HEK293T (cell line): ENCODE measurements at regions not wholly inside any gene's neighbourhood (a gene's known extent, or its start where the extent isn't known, plus 50 kb on each side); places are given as distances from the start of the nearest gene placed in this dataset.

Source experiments
- CTCF ChIA-PET: fragments of 350-600 bp; formaldehyde crosslinking; extraction: SDS; loops from one replicate; lab custom pipeline; 2021; ENCODE audit warnings: antibody characterized with exemption, inconsistent platforms; lab: Yijun Ruan, JAX
- POLR2A ChIA-PET: fragments of 350-600 bp; formaldehyde crosslinking; extraction: SDS; loops from one replicate; lab custom pipeline; 2020; ENCODE audit warnings: antibody characterized with exemption, inconsistent platforms; lab: Yijun Ruan, JAX
- DNase-seq: peaks from one replicate; pipeline ENCODE4 v3.0.0; 2012; ENCODE audit warnings: mixed read lengths; ENCODE audit errors: extremely low spot score
- ARNT ChIP-seq: fragments of 450-650 bp; IDR thresholded peaks from 2 replicates; pipeline ENCODE4 v1.6.1; 2017; ENCODE audit warnings: mild to moderate bottlenecking
- BHLHE40 ChIP-seq: fragments of 450-650 bp; IDR thresholded peaks from 2 replicates; pipeline ENCODE4 v1.6.1; 2016; ENCODE audit warnings: mild to moderate bottlenecking, moderate library complexity, borderline replicate concordance
- CTBP1 ChIP-seq: fragments of 450-650 bp; IDR thresholded peaks from 2 replicates; pipeline ENCODE4 v1.6.1; 2016; ENCODE audit warnings: borderline replicate concordance
- ELF4 ChIP-seq: fragments of 450-650 bp; IDR thresholded peaks from 2 replicates; pipeline ENCODE4 v1.6.1; 2017; ENCODE audit warnings: antibody characterized with exemption
- FOXA1 ChIP-seq: fragments of 450-650 bp; IDR thresholded peaks from 2 replicates; pipeline ENCODE4 v1.6.1; 2016; ENCODE audit warnings: mild to moderate bottlenecking
- FOXK2 ChIP-seq: fragments of 450-650 bp; IDR thresholded peaks from 2 replicates; pipeline ENCODE4 v1.6.1; 2016; ENCODE audit warnings: mild to moderate bottlenecking
- FOXM1 ChIP-seq: fragments of 450-650 bp; IDR thresholded peaks from 2 replicates; pipeline ENCODE4 v1.6.1; 2017; ENCODE audit warnings: mild to moderate bottlenecking, borderline replicate concordance
- HDGF ChIP-seq: fragments of 450-650 bp; IDR thresholded peaks from 2 replicates; pipeline ENCODE4 v1.6.1; 2017; ENCODE audit warnings: antibody characterized with exemption, borderline replicate concordance
- L3MBTL2 ChIP-seq: fragments of 450-650 bp; conservative IDR thresholded peaks from 2 replicates; pipeline ENCODE4 v1.6.1; 2016; ENCODE audit warnings: mild to moderate bottlenecking
- LEF1 ChIP-seq: fragments of 450-650 bp; IDR thresholded peaks from 2 replicates; pipeline ENCODE4 v1.6.1; 2017; ENCODE audit warnings: mild to moderate bottlenecking, borderline replicate concordance
- NFRKB ChIP-seq: fragments of 450-650 bp; IDR thresholded peaks from 2 replicates; pipeline ENCODE4 v1.6.1; 2016; ENCODE audit warnings: mild to moderate bottlenecking, moderate library complexity
- PKNOX1 ChIP-seq: fragments of 450-650 bp; IDR thresholded peaks from 2 replicates; pipeline ENCODE4 v1.6.1; 2016
- SP1 ChIP-seq: fragments of 450-650 bp; IDR thresholded peaks from 2 replicates; pipeline ENCODE4 v1.6.1; 2017
- SUZ12 ChIP-seq: fragments of 450-650 bp; IDR thresholded peaks from 2 replicates; pipeline ENCODE4 v1.6.1; 2016; ENCODE audit warnings: mild to moderate bottlenecking
- TARDBP ChIP-seq: fragments of 450-650 bp; IDR thresholded peaks from 2 replicates; pipeline ENCODE4 v1.6.1; 2016
- ZNF384 ChIP-seq: fragments of 450-650 bp; IDR thresholded peaks from 2 replicates; pipeline ENCODE4 v1.6.1; 2016

- ChIA-PET CTCF (no interaction called here), POLR2A (no interaction called here)
- DNase-seq, result no peak
- no peak for TF ChIP-seq ARNT
- TF ChIP-seq SUZ12, result no peak
- TF ChIP-seq PKNOX1, result no peak
- no peak for TF ChIP-seq TARDBP
- TF ChIP-seq L3MBTL2, result no peak
- no peak for TF ChIP-seq FOXM1
- no peak for TF ChIP-seq ELF4
- TF ChIP-seq NFRKB, result no peak
- TF ChIP-seq FOXA1, result no peak
- no peak for TF ChIP-seq LEF1
- TF ChIP-seq FOXK2, result no peak
- TF ChIP-seq BHLHE40, result no peak
- no peak for TF ChIP-seq HDGF
- TF ChIP-seq CTBP1, result no peak
- TF ChIP-seq SP1, result no peak
- TF ChIP-seq ZNF384, result no peak
Measured at GRCh38 chr7:79714081-79714480, 260.6 kb upstream of the MAGI2 start.

GRCh38 chr7:79713276-79713675, 259.8 kb upstream of the MAGI2 start:
- CTCF ChIA-PET, result no interaction called here

DNA sequence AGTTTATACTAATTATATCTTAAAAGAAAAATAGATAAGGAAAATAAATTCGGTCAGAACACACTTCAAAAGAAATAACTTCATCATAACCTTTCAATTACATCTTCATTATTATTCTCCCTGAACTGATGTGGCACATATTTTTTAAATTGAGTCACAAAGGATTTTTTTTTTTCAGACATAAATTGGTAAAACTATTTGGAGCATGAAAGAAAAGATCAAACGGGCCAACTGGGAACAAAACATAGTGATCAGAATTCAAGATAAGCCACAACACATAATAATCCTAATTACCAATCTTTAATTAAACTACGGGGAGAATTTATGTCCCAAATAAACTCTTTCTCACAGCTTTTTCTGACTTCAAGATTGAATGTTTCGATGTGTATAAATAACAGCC, 258.2 kb upstream of the MAGI2 start:
- no peak for DNase-seq
- ChIA-PET POLR2A (no interaction called here), CTCF (no interaction called here)
- TF ChIP-seq ELF4 (no peak), FOXK2 (no peak), FOXA1 (no peak), PKNOX1 (no peak), CTBP1 (no peak), L3MBTL2 (no peak), ZNF384 (no peak), SUZ12 (no peak)

More at GRCh38 chr7:79713276-79713675, 259.8 kb upstream of the MAGI2 start:
- POLR2A ChIA-PET, result no interaction called here
- DNase-seq, result no peak
- TF ChIP-seq CTBP1, result no peak
- TF ChIP-seq PKNOX1, result no peak
- TF ChIP-seq ELF4, result no peak
- TF ChIP-seq FOXK2, result no peak
- TF ChIP-seq ZNF384, result no peak
- TF ChIP-seq HDGF, result no peak

- ChIA-PET CTCF (no interaction called here), POLR2A (interaction anchor here (0.6 kb wide), 1 partner anchor 369 kb away, joined by 3 read pairs; no protein-coding TSS in a partner anchor)
- DNase-seq, result peak; percentile 12
- TF ChIP-seq BHLHE40 (no peak), CTBP1 (no peak), SP1 (no peak), ARNT (no peak), NFRKB (no peak), ZNF384 (no peak), L3MBTL2 (no peak), FOXK2 (no peak), HDGF (no peak), LEF1 (no peak), PKNOX1 (no peak), ELF4 (no peak), TARDBP (no peak), FOXA1 (no peak), SUZ12 (no peak), FOXM1 (no peak)
Measured at GRCh38 chr7:79709574-79710409, 256.3 kb upstream of the MAGI2 start.

DNA sequence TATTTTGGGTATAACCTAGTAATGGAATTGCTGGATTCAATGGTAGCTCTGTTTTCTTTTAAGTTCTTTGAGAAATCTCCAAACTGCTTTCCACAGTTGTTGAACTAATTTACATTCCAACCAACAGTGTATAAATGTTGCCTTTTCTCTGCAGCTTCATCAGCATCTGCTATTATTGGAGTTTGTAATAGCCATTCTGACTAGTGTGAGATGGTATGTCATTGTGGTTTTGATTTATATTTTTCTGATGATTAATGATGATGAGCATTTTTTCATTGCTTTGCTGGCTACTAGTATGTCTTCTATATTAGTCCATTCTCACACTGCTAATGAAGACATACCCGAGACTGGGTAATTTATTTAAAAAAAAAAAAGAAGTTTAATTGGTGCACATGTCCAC, 248.6 kb upstream of the MAGI2 start:
- DNase-seq, result no peak
- TF ChIP-seq ARNT, result no peak
- TF ChIP-seq ZNF384, result no peak
- TF ChIP-seq SUZ12, result no peak
- CTCF ChIA-PET, result no interaction called here
- POLR2A ChIA-PET, result no interaction called here

- ChIA-PET CTCF (no interaction called here), POLR2A (interaction anchor here (0.6 kb wide), 1 partner anchor 870 kb away, joined by 3 read pairs; no protein-coding TSS in a partner anchor)
- no peak for DNase-seq
- TF ChIP-seq FOXA1 (no peak), ZNF384 (no peak), SP1 (no peak), CTBP1 (no peak), HDGF (no peak), TARDBP (no peak), ARNT (no peak), LEF1 (no peak), BHLHE40 (no peak), L3MBTL2 (no peak), NFRKB (no peak), ELF4 (no peak), PKNOX1 (no peak), SUZ12 (no peak), FOXK2 (no peak), FOXM1 (no peak)
Measured at GRCh38 chr7:79692015-79692414, 238.5 kb upstream of the MAGI2 start.
